ENCODE measurements at regions not wholly inside any gene's neighbourhood (a gene's known extent, or its start where the extent isn't known, plus 50 kb on each side); places are given as distances from the start of the nearest gene placed in this dataset.

DNA sequence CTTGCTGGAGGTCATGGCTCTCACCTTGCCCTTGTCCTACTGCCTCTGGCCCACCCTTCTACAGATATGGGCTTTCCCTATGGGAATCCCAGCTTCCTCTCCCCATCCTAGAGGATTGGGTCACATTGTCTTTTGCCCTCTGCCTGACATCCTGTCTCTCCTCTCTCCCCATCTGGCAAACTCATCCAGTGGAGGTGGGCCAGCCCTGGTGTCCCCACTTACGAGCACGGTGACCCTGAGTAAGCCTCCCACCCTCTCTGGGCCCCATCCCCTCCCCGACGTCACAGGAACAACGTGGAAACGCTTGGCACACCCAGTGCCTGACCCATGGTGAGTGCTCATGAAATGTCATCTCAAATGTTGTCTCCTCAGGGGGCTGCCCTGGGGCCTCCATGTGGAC is 56.1 kb upstream of the ID3 start:
- Histone ChIP-seq H2AFZ (ENCODE audit: low read depth, low read length) (no peak overlapping the region), H3K4me1 (ENCODE audit: low read length) (peaks cover 39% of the 10 kb centered on the region), H3K27ac (ENCODE audit: low read length) (no peak overlapping the region), H3K9ac (ENCODE audit: low read length) (no peak overlapping the region), H3K4me2 (ENCODE audit: low read length) (no peak overlapping the region), H3K36me3 (replicated peaks; ENCODE audit: low read depth, low read length) (no peaks in the 10 kb centered on the region), H3K27me3 (ENCODE audit: low read depth, low read length) (peaks cover 20% of the 10 kb centered on the region), H3K4me3 (ENCODE audit: low read length) (no peak overlapping the region), H3K79me2 (ENCODE audit: low read length) (no peaks in the 10 kb centered on the region), H4K20me1 (ENCODE audit: insufficient read depth, low read length) (no peaks in the 10 kb centered on the region), H3K9me3 (ENCODE audit: insufficient read depth, low read length) (peaks cover 9% of the 10 kb centered on the region; the same call in 1 of the 2 replicates)
- TF ChIP-seq CTCF (IDR thresholded peaks at IDR 0.05; ENCODE audit: low read depth, low read length) = no peak
- no peak for TF ChIP-seq EZH2phosphoT487 (IDR thresholded peaks at IDR 0.05; ENCODE audit: low read depth)

- peak overlapping the region; percentile 14; the same call in 1 of the 2 replicates for H3K4me2 ChIP-seq (ENCODE audit: low read length)
- no peak for TF ChIP-seq EZH2phosphoT487 (IDR thresholded peaks at IDR 0.05; ENCODE audit: low read depth)
- TF ChIP-seq CTCF (IDR thresholded peaks at IDR 0.05; ENCODE audit: low read depth, low read length) = no peak
- H3K9ac ChIP-seq (ENCODE audit: low read length) = no peak overlapping the region
- no peak overlapping the region for H3K4me3 ChIP-seq (ENCODE audit: low read length)
- no peak overlapping the region for H3K27ac ChIP-seq (ENCODE audit: low read length)
- no peaks in the 10 kb centered on the region for H3K79me2 ChIP-seq (ENCODE audit: low read length)
- H3K9me3 ChIP-seq (ENCODE audit: insufficient read depth, low read length) = peaks cover 9% of the 10 kb centered on the region; the same call in 1 of the 2 replicates
- no peaks in the 10 kb centered on the region for H3K36me3 ChIP-seq (replicated peaks; ENCODE audit: low read depth, low read length)
- H2AFZ ChIP-seq (ENCODE audit: low read depth, low read length) = no peak overlapping the region
- no peaks in the 10 kb centered on the region for H4K20me1 ChIP-seq (ENCODE audit: insufficient read depth, low read length)
- peaks cover 9% of the 10 kb centered on the region for H3K27me3 ChIP-seq (ENCODE audit: low read depth, low read length)
- H3K4me1 ChIP-seq (ENCODE audit: low read length) = peaks cover 32% of the 10 kb centered on the region
Measured at GRCh38 chr1:23614032-23614660, 54.8 kb upstream of the ID3 start.

DNA sequence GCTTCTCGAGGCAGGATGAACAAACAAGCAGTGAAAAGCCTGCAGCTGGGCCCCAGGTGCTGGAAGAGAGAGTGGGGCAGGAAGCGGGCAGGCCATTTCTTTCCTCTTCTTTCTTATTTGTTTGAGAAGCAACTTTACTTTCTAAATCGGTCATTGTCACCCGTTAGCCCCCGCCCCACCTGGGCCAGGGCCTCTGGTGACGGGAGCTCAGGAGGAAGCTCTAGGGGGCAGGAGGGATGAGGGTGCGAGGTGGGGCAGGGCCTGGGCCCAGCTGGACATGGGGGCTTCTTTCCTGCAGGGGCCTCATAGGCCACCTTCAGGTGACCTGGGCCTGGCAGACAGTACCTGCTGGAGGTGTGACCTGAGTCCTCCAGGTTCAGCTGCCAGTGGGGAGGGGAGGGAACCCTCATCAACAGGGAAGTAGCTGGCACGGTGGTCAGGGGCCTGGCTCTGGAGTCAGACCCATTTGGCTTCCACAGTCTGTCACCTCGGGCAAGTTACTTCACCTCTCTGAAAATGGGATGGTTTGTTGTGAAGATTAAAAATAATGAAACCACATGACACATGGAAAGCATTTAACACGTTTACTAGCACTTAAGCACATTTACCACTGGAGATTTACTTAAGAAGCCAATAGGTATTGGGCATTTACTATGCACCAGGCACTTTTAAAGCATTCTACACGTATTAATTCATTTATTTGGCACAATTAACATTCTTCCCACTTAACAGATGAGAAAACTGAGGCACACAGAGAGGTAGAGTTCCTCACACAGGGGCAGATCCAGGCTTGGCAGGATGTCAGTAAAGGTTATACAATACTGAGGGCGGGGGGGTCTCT is 54.1 kb upstream of the ID3 start:
- Histone ChIP-seq H3K79me2 (ENCODE audit: low read length) (no peaks in the 10 kb centered on the region), H3K27ac (ENCODE audit: low read length) (no peak overlapping the region), H2AFZ (ENCODE audit: low read depth, low read length) (peak overlapping the region; percentile 36; the same call in 1 of the 2 replicates), H3K9ac (ENCODE audit: low read length) (no peak overlapping the region), H3K4me1 (ENCODE audit: low read length) (peaks cover 29% of the 10 kb centered on the region), H3K4me3 (ENCODE audit: low read length) (no peak overlapping the region), H4K20me1 (ENCODE audit: insufficient read depth, low read length) (no peaks in the 10 kb centered on the region), H3K4me2 (ENCODE audit: low read length) (peak overlapping the region; percentile 49), H3K36me3 (replicated peaks; ENCODE audit: low read depth, low read length) (no peaks in the 10 kb centered on the region), H3K9me3 (ENCODE audit: insufficient read depth, low read length) (peaks cover 9% of the 10 kb centered on the region; the same call in 1 of the 2 replicates), H3K27me3 (ENCODE audit: low read depth, low read length) (peaks cover 2% of the 10 kb centered on the region; the same call in 1 of the 2 replicates)
- TF ChIP-seq EZH2phosphoT487 (IDR thresholded peaks at IDR 0.05; ENCODE audit: low read depth) (no peak), CTCF (IDR thresholded peaks at IDR 0.05; ENCODE audit: low read depth, low read length) (no peak)

Measured in OCI-LY3 (cell line).